Epithelial cell of esophagus (primary cell): ENCODE measurements at regions not wholly inside any gene's neighbourhood (a gene's known extent, or its start where the extent isn't known, plus 50 kb on each side); places are given as distances from the start of the nearest gene placed in this dataset.

ENCODE experiments used
- DNase-seq: peaks from one replicate; pipeline ENCODE4 v3.0.0; 2010; ENCODE audit warnings: low read depth
- H3K4me3 ChIP-seq: 2 replicates; pipeline ENCODE4 v1.5.1; 2011; ENCODE audit warnings: mild to moderate bottlenecking, low read length, control low read depth
- TF ChIP-seq, protein P1 (sequence below): IDR thresholded peaks from 2 replicates; pipeline ENCODE4 v1.5.1; 2011; ENCODE audit warnings: low read depth, mild to moderate bottlenecking, low read length, control low read depth, inconsistent platforms; ENCODE audit not compliant: insufficient read depth; ENCODE audit errors: missing control alignments

DNA sequence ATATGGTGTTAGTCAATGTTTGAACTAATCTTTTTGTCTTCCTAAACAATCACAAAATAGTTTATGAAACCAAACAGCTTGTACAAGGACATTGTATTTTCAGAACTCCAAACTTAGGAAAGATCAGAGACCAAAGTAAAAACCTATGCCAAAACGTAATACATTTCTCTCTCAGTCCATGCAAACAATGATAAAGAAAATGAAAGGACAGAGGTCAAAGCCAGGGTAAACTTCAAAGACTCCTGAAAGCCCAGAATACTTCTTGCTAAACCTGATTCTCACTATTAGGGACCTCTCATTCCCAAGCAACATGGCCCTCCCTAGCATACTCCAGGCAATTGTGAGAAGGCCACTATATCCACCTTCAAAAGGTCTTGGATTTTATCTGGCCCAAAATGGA lies 105.1 kb upstream of the GALNT5 start:
- TF ChIP-seq, protein P1, sequence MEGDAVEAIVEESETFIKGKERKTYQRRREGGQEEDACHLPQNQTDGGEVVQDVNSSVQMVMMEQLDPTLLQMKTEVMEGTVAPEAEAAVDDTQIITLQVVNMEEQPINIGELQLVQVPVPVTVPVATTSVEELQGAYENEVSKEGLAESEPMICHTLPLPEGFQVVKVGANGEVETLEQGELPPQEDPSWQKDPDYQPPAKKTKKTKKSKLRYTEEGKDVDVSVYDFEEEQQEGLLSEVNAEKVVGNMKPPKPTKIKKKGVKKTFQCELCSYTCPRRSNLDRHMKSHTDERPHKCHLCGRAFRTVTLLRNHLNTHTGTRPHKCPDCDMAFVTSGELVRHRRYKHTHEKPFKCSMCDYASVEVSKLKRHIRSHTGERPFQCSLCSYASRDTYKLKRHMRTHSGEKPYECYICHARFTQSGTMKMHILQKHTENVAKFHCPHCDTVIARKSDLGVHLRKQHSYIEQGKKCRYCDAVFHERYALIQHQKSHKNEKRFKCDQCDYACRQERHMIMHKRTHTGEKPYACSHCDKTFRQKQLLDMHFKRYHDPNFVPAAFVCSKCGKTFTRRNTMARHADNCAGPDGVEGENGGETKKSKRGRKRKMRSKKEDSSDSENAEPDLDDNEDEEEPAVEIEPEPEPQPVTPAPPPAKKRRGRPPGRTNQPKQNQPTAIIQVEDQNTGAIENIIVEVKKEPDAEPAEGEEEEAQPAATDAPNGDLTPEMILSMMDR = no peak
- no peak overlapping the region for H3K4me3 ChIP-seq
- DNase-seq = no peak

DNA sequence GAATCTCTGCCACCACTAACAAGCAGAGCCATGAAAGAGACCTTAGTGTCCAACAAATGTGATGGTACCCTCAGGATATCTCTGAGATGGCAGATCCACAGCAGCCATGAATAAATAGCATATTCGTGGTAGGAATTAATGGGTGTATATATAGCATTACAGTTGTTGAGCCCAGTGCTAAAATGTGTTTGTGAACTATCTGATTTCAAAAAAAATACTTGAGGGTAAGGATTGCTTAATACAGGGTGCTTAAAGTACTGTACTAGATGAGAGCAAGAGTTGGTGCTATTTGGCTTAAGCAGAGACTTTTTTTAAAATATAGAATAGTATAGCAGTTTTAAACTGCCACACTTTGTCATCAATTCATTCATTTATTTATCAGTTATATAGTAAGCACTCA lies 101.5 kb upstream of the GALNT5 start:
- TF ChIP-seq, protein P1 = no peak
- DNase-seq = no peak
- no peak overlapping the region for H3K4me3 ChIP-seq

DNA sequence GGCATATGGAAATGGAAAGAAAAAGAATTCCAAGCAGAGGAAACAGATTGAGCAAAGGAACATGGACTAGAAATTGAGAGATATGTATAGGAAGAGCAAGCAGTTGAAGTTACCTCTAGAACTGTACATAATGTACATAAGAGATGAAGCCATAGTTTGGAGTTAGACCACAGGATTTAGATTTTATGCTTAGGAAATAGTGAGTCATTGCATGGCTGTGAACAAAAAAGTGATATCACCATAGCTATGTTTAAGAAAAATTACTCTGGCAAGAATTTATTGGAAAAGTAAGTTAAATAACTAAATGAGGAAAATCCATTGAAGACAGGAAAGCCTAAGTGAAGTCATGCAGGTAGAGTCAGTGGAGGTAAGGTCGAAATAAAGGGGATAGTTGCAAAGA lies 99.4 kb upstream of the GALNT5 start:
- DNase-seq = peak; percentile 65
- no peak overlapping the region for H3K4me3 ChIP-seq
- TF ChIP-seq, protein P1 = no peak

DNA sequence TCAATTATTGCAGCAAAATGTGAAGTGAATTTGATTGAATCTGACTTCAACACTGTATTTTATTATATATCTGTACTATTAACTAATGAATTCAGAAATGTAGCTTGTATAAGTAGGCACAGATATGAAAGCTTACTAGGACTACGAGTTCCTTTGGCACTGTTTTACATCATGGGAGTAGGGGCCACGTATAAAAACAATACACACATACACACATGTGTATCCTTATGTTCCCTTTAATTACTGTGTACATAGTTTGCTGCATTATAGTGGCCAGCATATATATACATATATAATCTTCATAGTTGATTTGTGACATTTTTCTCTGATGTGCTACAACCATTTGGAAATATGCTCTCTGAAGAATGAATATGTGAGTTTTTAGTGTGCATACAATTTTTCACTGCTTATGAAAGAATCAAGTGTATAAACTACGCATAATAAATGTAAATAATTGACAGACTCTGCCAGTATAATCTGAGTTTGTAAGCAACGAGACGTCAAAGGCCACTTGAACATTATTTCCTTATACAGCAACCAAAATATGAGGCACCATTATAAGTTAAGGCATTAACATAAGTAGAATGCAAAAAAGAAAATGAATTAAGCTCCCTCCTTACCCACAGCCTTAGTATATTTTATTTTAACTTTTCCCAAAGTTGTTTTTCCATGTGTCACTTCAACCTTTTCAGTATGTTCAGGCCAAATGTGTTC lies 98.1 kb upstream of the GALNT5 start:
- H3K4me3 ChIP-seq = no peak overlapping the region
- no peak for DNase-seq
- TF ChIP-seq, protein P1 = no peak

DNA sequence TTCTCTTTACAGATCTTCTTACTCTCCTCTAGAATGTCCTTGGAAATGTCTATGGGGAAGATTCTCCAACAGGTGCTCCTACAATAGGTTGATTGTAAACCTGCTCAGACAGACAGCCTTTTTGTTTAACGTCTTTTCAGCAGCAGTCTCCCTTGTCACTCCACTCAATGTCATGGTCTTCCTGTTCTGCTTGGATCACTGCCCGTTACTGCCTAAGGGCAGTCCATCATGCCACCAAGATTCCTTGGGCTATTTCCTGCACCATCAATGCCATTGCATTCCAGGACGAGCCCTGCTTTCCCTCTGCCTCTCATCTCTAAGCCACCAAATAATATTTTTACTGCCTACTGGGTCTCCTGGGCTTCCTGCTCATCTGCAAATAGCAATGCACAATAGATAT lies 97.4 kb upstream of the GALNT5 start:
- TF ChIP-seq, protein P1 = no peak
- H3K4me3 ChIP-seq = no peak overlapping the region
- no peak for DNase-seq

DNA sequence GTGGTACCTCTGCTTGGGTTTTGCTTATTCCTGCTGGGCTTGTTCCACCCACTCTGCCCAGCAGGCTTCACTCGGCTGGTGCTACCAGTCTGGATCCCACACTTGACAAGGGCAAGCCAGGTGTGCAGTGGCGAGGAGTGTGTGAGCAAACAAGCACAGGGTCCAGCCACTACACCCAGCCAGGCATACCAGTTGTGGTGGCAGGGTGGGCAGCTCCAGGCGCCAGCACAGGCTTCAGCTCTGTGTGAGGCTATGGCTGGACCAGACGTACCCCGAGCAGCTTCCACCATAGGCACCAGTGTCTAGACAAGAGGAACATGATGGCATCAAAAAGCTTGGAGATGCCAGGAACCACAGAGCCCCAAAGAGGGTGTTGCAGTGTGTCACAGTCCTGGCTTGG lies 93.1 kb upstream of the GALNT5 start:
- no peak for DNase-seq
- H3K4me3 ChIP-seq = no peak overlapping the region
- TF ChIP-seq, protein P1 = no peak

DNA sequence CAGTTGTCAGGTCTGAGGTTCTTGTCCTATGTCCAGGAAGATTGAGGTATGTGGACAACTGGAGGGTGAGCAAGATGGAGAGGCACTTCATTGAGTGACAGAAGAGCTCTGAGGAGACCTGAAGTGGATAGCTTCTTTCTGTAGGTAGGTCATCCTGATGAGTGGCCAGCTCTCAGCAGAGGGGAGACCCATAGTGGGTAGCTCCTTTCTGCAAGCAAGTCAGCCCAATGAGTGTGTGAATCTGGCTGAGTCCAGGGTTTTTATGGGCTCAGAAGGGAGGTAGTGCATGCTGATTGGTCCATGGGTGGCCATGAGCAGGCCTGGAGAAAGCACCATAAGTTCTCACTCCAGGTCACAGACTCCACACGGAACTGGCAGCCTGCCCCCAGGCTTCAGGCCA lies 92.6 kb upstream of the GALNT5 start:
- no peak for DNase-seq
- no peak overlapping the region for H3K4me3 ChIP-seq
- TF ChIP-seq, protein P1 = no peak
